Non-pigmented ciliary epithelial cell (primary cell): ENCODE measurements at regions not wholly inside any gene's neighbourhood (a gene's known extent, or its start where the extent isn't known, plus 50 kb on each side); places are given as distances from the start of the nearest gene placed in this dataset.
"Not testable (repeated sequence)": the region's sequence is repeated elsewhere in the genome, so short reads cannot be mapped to it uniquely, and the experiment has no call there.

ENCODE experiments used
- DNase-seq: peaks from one replicate; pipeline ENCODE4 v3.0.0-alpha.2; 2010; ENCODE audit warnings: low read depth

GRCh38 chr16:26791169-26791568, 275.6 kb upstream of the C16orf82 start:
- DNase-seq, result no peak

- no peak for DNase-seq
Observed at GRCh38 chr16:26795184-26795583, 271.5 kb upstream of the C16orf82 start.

GRCh38 chr16:26801628-26802027, 265.1 kb upstream of the C16orf82 start:
- DNase-seq, result no peak

GRCh38 chr16:26802440-26802839, 264.3 kb upstream of the C16orf82 start:
- DNase-seq, result no peak

GRCh38 chr16:26802965-26803364, 263.8 kb upstream of the C16orf82 start:
- no peak for DNase-seq

- no peak for DNase-seq
Observed at GRCh38 chr16:26806657-26807056, 260.1 kb upstream of the C16orf82 start.

- no peak for DNase-seq
Observed at GRCh38 chr16:26809461-26809860, 257.3 kb upstream of the C16orf82 start.

GRCh38 chr16:26816266-26816665, 250.5 kb upstream of the C16orf82 start:
- no peak for DNase-seq

- peak; percentile 32 for DNase-seq
Observed at GRCh38 chr16:26816885-26817571, 249.7 kb upstream of the C16orf82 start.

GRCh38 chr16:26818393-26818792, 248.3 kb upstream of the C16orf82 start:
- DNase-seq, result no peak

- no peak for DNase-seq
Observed at GRCh38 chr16:26824469-26824868, 242.3 kb upstream of the C16orf82 start.

- DNase-seq, result no peak
Observed at GRCh38 chr16:26826500-26826899, 240.2 kb upstream of the C16orf82 start.

- DNase-seq, result no peak
Observed at GRCh38 chr16:26827386-26827785, 239.3 kb upstream of the C16orf82 start.

GRCh38 chr16:26830428-26831127, 236.1 kb upstream of the C16orf82 start:
- no peak for DNase-seq

GRCh38 chr16:26836114-26836513, 230.6 kb upstream of the C16orf82 start:
- not testable (repeated sequence) for DNase-seq

GRCh38 chr16:26838931-26839330, 227.8 kb upstream of the C16orf82 start:
- no peak for DNase-seq

GRCh38 chr16:26840691-26841090, 226.0 kb upstream of the C16orf82 start:
- no peak for DNase-seq

- DNase-seq, result no peak
Observed at GRCh38 chr16:26856271-26856670, 210.5 kb upstream of the C16orf82 start.

GRCh38 chr16:26856791-26857190, 209.9 kb upstream of the C16orf82 start:
- no peak for DNase-seq

- no peak for DNase-seq
Observed at GRCh38 chr16:26857371-26857770, 209.4 kb upstream of the C16orf82 start.

GRCh38 chr16:26860506-26860905, 206.2 kb upstream of the C16orf82 start:
- DNase-seq, result no peak

GRCh38 chr16:26863931-26864330, 202.8 kb upstream of the C16orf82 start:
- no peak for DNase-seq

GRCh38 chr16:26874318-26874717, 192.4 kb upstream of the C16orf82 start:
- DNase-seq, result not testable (repeated sequence)

- no peak for DNase-seq
Observed at GRCh38 chr16:26877421-26877820, 189.3 kb upstream of the C16orf82 start.
